Activated CD4-positive, alpha-beta T cell treated with anti-CD3 and anti-CD28 coated beads for 1 hour (primary cell): ENCODE measurements at regions not wholly inside any gene's neighbourhood (a gene's known extent, or its start where the extent isn't known, plus 50 kb on each side); places are given as distances from the start of the nearest gene placed in this dataset.

Experiments
- DNase-seq: peaks from one replicate; pipeline ENCODE4 v3.0.0-alpha.2; 2020

- no peak for DNase-seq
Measured at GRCh38 chr10:83592337-83592935, 546.9 kb upstream of the GHITM start.

- DNase-seq = no peak
Measured at GRCh38 chr10:83603708-83604107, 535.6 kb upstream of the GHITM start.

GRCh38 chr10:83605783-83606630 lies 533.3 kb upstream of the GHITM start:
- DNase-seq = no peak

- no peak for DNase-seq
Measured at GRCh38 chr10:83607959-83608745, 531.2 kb upstream of the GHITM start.

- no peak for DNase-seq
Measured at GRCh38 chr10:83612050-83612449, 527.3 kb upstream of the GHITM start.

GRCh38 chr10:83612746-83613145 lies 526.6 kb upstream of the GHITM start:
- no peak for DNase-seq

GRCh38 chr10:83617172-83617571 lies 522.1 kb upstream of the GHITM start:
- no peak for DNase-seq

GRCh38 chr10:83617692-83618545 lies 521.4 kb upstream of the GHITM start:
- DNase-seq = no peak

GRCh38 chr10:83625831-83626360 lies 513.4 kb upstream of the GHITM start:
- DNase-seq = no peak

GRCh38 chr10:83632701-83633100 lies 506.6 kb upstream of the GHITM start:
- DNase-seq = no peak

- DNase-seq = no peak
Measured at GRCh38 chr10:83633547-83633946, 505.8 kb upstream of the GHITM start.

- no peak for DNase-seq
Measured at GRCh38 chr10:83636826-83637225, 502.5 kb upstream of the GHITM start.

GRCh38 chr10:83647526-83647925 lies 491.8 kb upstream of the GHITM start:
- no peak for DNase-seq

- DNase-seq = no peak
Measured at GRCh38 chr10:83648201-83648600, 491.1 kb upstream of the GHITM start.

- no peak for DNase-seq
Measured at GRCh38 chr10:83649471-83649870, 489.8 kb upstream of the GHITM start.

- DNase-seq = no peak
Measured at GRCh38 chr10:83654689-83655088, 484.6 kb upstream of the GHITM start.

GRCh38 chr10:83656924-83657323 lies 482.4 kb upstream of the GHITM start:
- no peak for DNase-seq

- no peak for DNase-seq
Measured at GRCh38 chr10:83657487-83657886, 481.8 kb upstream of the GHITM start.

- DNase-seq = no peak
Measured at GRCh38 chr10:83663918-83664317, 475.4 kb upstream of the GHITM start.

GRCh38 chr10:83666762-83667161 lies 472.5 kb upstream of the GHITM start:
- DNase-seq = no peak

- DNase-seq = no peak
Measured at GRCh38 chr10:83667594-83667993, 471.7 kb upstream of the GHITM start.

- no peak for DNase-seq
Measured at GRCh38 chr10:83673316-83673715, 466.0 kb upstream of the GHITM start.

- no peak for DNase-seq
Measured at GRCh38 chr10:83677795-83678194, 461.5 kb upstream of the GHITM start.
